GM23338 (cell line): ENCODE measurements at regions not wholly inside any gene's neighbourhood (a gene's known extent, or its start where the extent isn't known, plus 50 kb on each side); places are given as distances from the start of the nearest gene placed in this dataset.

Source experiments
- ATAC-seq: fragments of 200-7000 bp; cut with Tn5 transposase; 3 replicates; pipeline ENCODE4 v1.9.1; 2020
- DNase-seq: peaks from one replicate; pipeline ENCODE4 v3.0.0-alpha.2; 2015; ENCODE audit warnings: low spot score
- H2AFZ ChIP-seq: fragments of 200-600 bp; sonication (generic); 2 replicates; pipeline ENCODE4 v1.8.0; 2016; ENCODE audit warnings: antibody characterized with exemption, mild to moderate bottlenecking, moderate library complexity
- H3F3A ChIP-seq: fragments of 200-600 bp; sonication (generic); replicated peaks from 2 replicates; pipeline ENCODE4 v1.8.0; 2017; ENCODE audit warnings: antibody characterized with exemption, mixed run types, low read depth
- H3K27ac ChIP-seq: fragments of 200-600 bp; sonication (generic); 2 replicates; pipeline ENCODE4 v1.6.1; 2016; ENCODE audit warnings: low read depth
- H3K27me3 ChIP-seq: fragments of 200-600 bp; sonication (generic); 2 replicates; pipeline ENCODE4 v1.8.0; 2016; ENCODE audit warnings: mild to moderate bottlenecking, mixed run types, moderate library complexity; ENCODE audit not compliant: insufficient read depth
- H3K36me3 ChIP-seq: fragments of 200-600 bp; sonication (generic); 2 replicates; pipeline ENCODE4 v1.8.0; 2016; ENCODE audit warnings: mild to moderate bottlenecking; ENCODE audit not compliant: insufficient read depth
- H3K4me1 ChIP-seq: fragments of 200-600 bp; sonication (generic); 2 replicates; pipeline ENCODE4 v1.8.0; 2016; ENCODE audit warnings: mild to moderate bottlenecking, moderate library complexity; ENCODE audit not compliant: insufficient read depth
- H3K4me2 ChIP-seq: fragments of 200-600 bp; sonication (generic); 2 replicates; pipeline ENCODE4 v1.7.1; 2017; ENCODE audit warnings: mixed run types
- H3K4me3 ChIP-seq: fragments of 200-600 bp; sonication (generic); 2 replicates; pipeline ENCODE4 v1.6.1; 2016; ENCODE audit warnings: mixed run types
- H3K79me2 ChIP-seq: fragments of 200-600 bp; sonication (generic); replicated peaks from 2 replicates; pipeline ENCODE4 v1.8.0; 2017; ENCODE audit warnings: mild to moderate bottlenecking; ENCODE audit not compliant: insufficient read depth
- H3K9me2 ChIP-seq: fragments of 200-600 bp; sonication (generic); 2 replicates; pipeline ENCODE4 v1.8.0; 2017; ENCODE audit not compliant: insufficient read depth
- H4K20me1 ChIP-seq: fragments of 200-600 bp; sonication (generic); replicated peaks from 2 replicates; pipeline ENCODE4 v1.8.0; 2017; ENCODE audit warnings: mild to moderate bottlenecking; ENCODE audit not compliant: insufficient read depth
- H3K27ac Mint-ChIP-seq: 2 replicates; pipeline ENCODE4 v1.8.0; 2020; ENCODE audit warnings: inconsistent platforms, mild to moderate bottlenecking, moderate library complexity, mixed read lengths
- H3K27me3 Mint-ChIP-seq: 3 replicates; pipeline ENCODE4 v1.8.0; 2022; ENCODE audit warnings: low read depth, mild to moderate bottlenecking, moderate library complexity, mixed read lengths, inconsistent platforms; ENCODE audit not compliant: insufficient read depth, poor library complexity
- H3K36me3 Mint-ChIP-seq: 3 replicates; pipeline ENCODE4 v1.8.0; 2021; ENCODE audit warnings: low read depth, mild to moderate bottlenecking, inconsistent platforms, moderate library complexity, mixed read lengths
- H3K4me1 Mint-ChIP-seq: 3 replicates; pipeline ENCODE4 v1.8.0; 2020; ENCODE audit warnings: mild to moderate bottlenecking, inconsistent platforms, mixed read lengths
- H3K4me3 Mint-ChIP-seq: 3 replicates; pipeline ENCODE4 v1.8.0; 2021; ENCODE audit warnings: moderate library complexity, mild to moderate bottlenecking, inconsistent platforms, mixed read lengths
- H3K9me3 Mint-ChIP-seq: 3 replicates; pipeline ENCODE4 v1.8.0; 2020; ENCODE audit warnings: moderate library complexity, mild to moderate bottlenecking, inconsistent platforms, mixed read lengths
- CREB1 ChIP-seq: fragments of 250-450 bp; sonication (Bioruptor Pico); IDR thresholded peaks from 2 replicates; pipeline ENCODE4 v1.5.0; 2020; ENCODE audit warnings: low read depth, mild to moderate bottlenecking, moderate library complexity
- CTCF ChIP-seq, 2 experiments: fragments of 200-600 bp in 1 of 2; sonication (generic) in 1 of 2; conservative IDR thresholded peaks; 2 replicates each; pipeline versions ENCODE4 v1.5.1 to v1.6.1; 2016 to 2017; ENCODE audit warnings: antibody characterized with exemption in 2 of 2, low read depth in 2 of 2, mild to moderate bottlenecking in 2 of 2, moderate library complexity in 1 of 2
- ETS1 ChIP-seq: IDR thresholded peaks from 2 replicates; pipeline ENCODE4 v1.6.1; 2016; ENCODE audit warnings: antibody characterized with exemption
- EZH2 ChIP-seq: fragments of 200-600 bp; sonication (generic); IDR thresholded peaks from one replicate; pipeline ENCODE4 v1.8.0; 2017; ENCODE audit warnings: antibody characterized with exemption, mild to moderate bottlenecking, low read depth; ENCODE audit not compliant: unreplicated experiment
- JUNB ChIP-seq: IDR thresholded peaks from one replicate; pipeline ENCODE4 v1.6.1; 2016; ENCODE audit warnings: antibody characterized with exemption; ENCODE audit not compliant: unreplicated experiment
- NANOG ChIP-seq: IDR thresholded peaks from 2 replicates; pipeline ENCODE4 v1.6.1; 2016; ENCODE audit warnings: antibody characterized with exemption, borderline replicate concordance
- STAT1 ChIP-seq: IDR thresholded peaks from one replicate; pipeline ENCODE4 v1.6.1; 2016; ENCODE audit warnings: antibody characterized with exemption; ENCODE audit not compliant: unreplicated experiment
- ZNF114 ChIP-seq: fragments of 250-450 bp; sonication (Bioruptor Pico); IDR thresholded peaks from 2 replicates; pipeline ENCODE4 v1.5.0; 2020; ENCODE audit warnings: mild to moderate bottlenecking, moderate library complexity
- ZNF331 ChIP-seq: fragments of 250-450 bp; sonication (Bioruptor Pico); IDR thresholded peaks from 2 replicates; pipeline ENCODE4 v1.5.0; 2020; ENCODE audit warnings: low read depth, mild to moderate bottlenecking, moderate library complexity

- Histone ChIP-seq H3K36me3 (no peaks in the 10 kb centered on the region), H3K4me2 (no peak overlapping the region), H3K4me3 (no peak overlapping the region), H3K9me2 (peaks cover 7% of the 10 kb centered on the region; the same call in 1 of the 2 replicates), H2AFZ (peak overlapping the region; percentile 24; the same call in 1 of the 2 replicates), H3K79me2 (no peaks in the 10 kb centered on the region), H3K4me1 (no peaks in the 10 kb centered on the region), H3F3A (no peaks in the 10 kb centered on the region), H4K20me1 (no peaks in the 10 kb centered on the region), H3K27me3 (no peaks in the 10 kb centered on the region), H3K27ac (no peak overlapping the region)
- Mint-ChIP-seq H3K9me3 (no peaks in the 10 kb centered on the region), H3K27me3 (no peaks in the 10 kb centered on the region), H3K4me3 (no peak overlapping the region), H3K4me1 (peaks cover 3% of the 10 kb centered on the region; the same call in 2 of the 3 replicates), H3K27ac (no peak overlapping the region), H3K36me3 (no peaks in the 10 kb centered on the region)
- DNase-seq: no peak
- no peak for TF ChIP-seq NANOG
- no peak for TF ChIP-seq EZH2
- TF ChIP-seq JUNB: no peak
- TF ChIP-seq CREB1: no peak
- no peak for TF ChIP-seq STAT1
- no peak for TF ChIP-seq ZNF114
- TF ChIP-seq ZNF331 (CRISPR knock-in tag): no peak
- TF ChIP-seq CTCF (conservative IDR thresholded peaks at IDR 0.05; ENCODE audit: low read depth in 2 of 2): no peak
- no peak for ATAC-seq
These were observed 316.9 kb upstream of the SP8 start for GRCh38 chr7:21103426-21104123.

- ATAC-seq: no peak
- Mint-ChIP-seq H3K36me3 (no peaks in the 10 kb centered on the region), H3K9me3 (no peaks in the 10 kb centered on the region), H3K27ac (no peak overlapping the region), H3K4me3 (no peak overlapping the region), H3K27me3 (no peaks in the 10 kb centered on the region), H3K4me1 (peaks cover 3% of the 10 kb centered on the region; the same call in 2 of the 3 replicates)
- Histone ChIP-seq H3K27me3 (no peaks in the 10 kb centered on the region), H3K4me1 (no peaks in the 10 kb centered on the region), H3K9me2 (peaks cover 7% of the 10 kb centered on the region; the same call in 1 of the 2 replicates), H2AFZ (peak overlapping the region; percentile 24; the same call in 1 of the 2 replicates), H4K20me1 (no peaks in the 10 kb centered on the region), H3K4me2 (no peak overlapping the region), H3K27ac (no peak overlapping the region), H3F3A (no peaks in the 10 kb centered on the region), H3K4me3 (no peak overlapping the region), H3K79me2 (no peaks in the 10 kb centered on the region), H3K36me3 (no peaks in the 10 kb centered on the region)
- no peak for TF ChIP-seq ZNF114
- TF ChIP-seq STAT1: no peak
- no peak for TF ChIP-seq ETS1
- TF ChIP-seq EZH2: no peak
- DNase-seq: no peak
These were observed 317.4 kb upstream of the SP8 start for GRCh38 chr7:21104124-21104500.
